ENCODE measurements at regions not wholly inside any gene's neighbourhood (a gene's known extent, or its start where the extent isn't known, plus 50 kb on each side); places are given as distances from the start of the nearest gene placed in this dataset.

GRCh38 chr2:52405980-52406379 lies 1361.6 kb upstream of the CHAC2 start:
- TF ChIP-seq, protein P1, sequence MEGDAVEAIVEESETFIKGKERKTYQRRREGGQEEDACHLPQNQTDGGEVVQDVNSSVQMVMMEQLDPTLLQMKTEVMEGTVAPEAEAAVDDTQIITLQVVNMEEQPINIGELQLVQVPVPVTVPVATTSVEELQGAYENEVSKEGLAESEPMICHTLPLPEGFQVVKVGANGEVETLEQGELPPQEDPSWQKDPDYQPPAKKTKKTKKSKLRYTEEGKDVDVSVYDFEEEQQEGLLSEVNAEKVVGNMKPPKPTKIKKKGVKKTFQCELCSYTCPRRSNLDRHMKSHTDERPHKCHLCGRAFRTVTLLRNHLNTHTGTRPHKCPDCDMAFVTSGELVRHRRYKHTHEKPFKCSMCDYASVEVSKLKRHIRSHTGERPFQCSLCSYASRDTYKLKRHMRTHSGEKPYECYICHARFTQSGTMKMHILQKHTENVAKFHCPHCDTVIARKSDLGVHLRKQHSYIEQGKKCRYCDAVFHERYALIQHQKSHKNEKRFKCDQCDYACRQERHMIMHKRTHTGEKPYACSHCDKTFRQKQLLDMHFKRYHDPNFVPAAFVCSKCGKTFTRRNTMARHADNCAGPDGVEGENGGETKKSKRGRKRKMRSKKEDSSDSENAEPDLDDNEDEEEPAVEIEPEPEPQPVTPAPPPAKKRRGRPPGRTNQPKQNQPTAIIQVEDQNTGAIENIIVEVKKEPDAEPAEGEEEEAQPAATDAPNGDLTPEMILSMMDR (IDR thresholded peaks at IDR 0.05): no peak
- no peak for TF ChIP-seq POLR2A (IDR thresholded peaks at IDR 0.05)
